GM12878 (cell line): ENCODE measurements at regions not wholly inside any gene's neighbourhood (a gene's known extent, or its start where the extent isn't known, plus 50 kb on each side); places are given as distances from the start of the nearest gene placed in this dataset.

Source experiments
- CHD4 ChIP-seq: fragments of 200-600 bp; sonication (generic); IDR thresholded peaks from 2 replicates; pipeline ENCODE4 v1.6.1; 2016; ENCODE audit warnings: mild to moderate bottlenecking
- CTCF ChIP-seq, 3 experiments: IDR thresholded peaks in 2 of 3; conservative IDR thresholded peaks in 1 of 3; 2 replicates each; pipeline ENCODE4 v1.5.1; 2011; ENCODE audit warnings: low read depth in 3 of 3, low read length in 3 of 3, mild to moderate bottlenecking in 3 of 3, control low read depth in 2 of 3, moderate library complexity in 2 of 3, inconsistent platforms in 1 of 3, mixed read lengths in 1 of 3; ENCODE audit not compliant: control insufficient read depth in 2 of 3, insufficient read depth in 1 of 3; ENCODE audit errors: extremely low read depth in 1 of 3
- ESRRA ChIP-seq: IDR thresholded peaks from 2 replicates; pipeline ENCODE4 v1.6.1; 2012; ENCODE audit warnings: mild to moderate bottlenecking, low read length, improper control_type of control experiment
- HDAC2 ChIP-seq: fragments of 200-600 bp; sonication (generic); IDR thresholded peaks from 2 replicates; pipeline ENCODE4 v1.6.1; 2017
- JUND ChIP-seq: IDR thresholded peaks from 2 replicates; pipeline ENCODE4 v1.6.1; 2012; ENCODE audit warnings: low read depth, mild to moderate bottlenecking, low read length, improper control_type of control experiment, moderate library complexity
- KLF5 ChIP-seq: fragments of 450-650 bp; IDR thresholded peaks from 2 replicates; pipeline ENCODE4 v1.6.1; 2014; ENCODE audit warnings: mild to moderate bottlenecking; ENCODE audit not compliant: partially characterized antibody
- POLR2AphosphoS5 ChIP-seq: IDR thresholded peaks from 2 replicates; pipeline ENCODE4 v1.6.1; 2011; ENCODE audit warnings: mild to moderate bottlenecking, low read length, inconsistent platforms
- TF ChIP-seq, protein P1 (sequence below): IDR thresholded peaks from 2 replicates; pipeline ENCODE4 v1.6.1; 2012; ENCODE audit warnings: mild to moderate bottlenecking, low read depth, low read length
- TF ChIP-seq, protein P2 (sequence below): fragments of 450-650 bp; IDR thresholded peaks from 2 replicates; pipeline ENCODE4 v1.6.1; 2017; ENCODE audit warnings: antibody characterized with exemption, mild to moderate bottlenecking, moderate library complexity

DNA sequence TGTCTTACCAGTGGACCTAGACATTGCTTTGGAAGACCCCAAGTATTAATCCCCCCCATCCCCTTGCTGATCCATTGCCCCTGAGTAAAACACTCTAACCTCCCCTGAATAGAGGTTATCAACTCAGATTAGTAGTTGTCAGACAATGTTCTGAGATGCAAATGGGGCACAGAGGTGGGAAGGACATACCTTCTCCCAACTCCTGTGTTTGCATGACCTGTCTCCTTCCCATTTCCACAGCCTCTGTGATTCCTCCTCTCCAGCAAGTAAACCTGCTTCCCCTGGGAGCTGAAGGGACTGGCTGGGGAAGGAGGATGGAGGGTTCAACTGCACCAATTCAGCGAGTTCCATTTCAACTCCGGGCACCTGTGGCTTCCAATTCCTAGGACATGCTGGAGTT lies 199.8 kb upstream of the SASH1 start:
- TF ChIP-seq, protein P1, sequence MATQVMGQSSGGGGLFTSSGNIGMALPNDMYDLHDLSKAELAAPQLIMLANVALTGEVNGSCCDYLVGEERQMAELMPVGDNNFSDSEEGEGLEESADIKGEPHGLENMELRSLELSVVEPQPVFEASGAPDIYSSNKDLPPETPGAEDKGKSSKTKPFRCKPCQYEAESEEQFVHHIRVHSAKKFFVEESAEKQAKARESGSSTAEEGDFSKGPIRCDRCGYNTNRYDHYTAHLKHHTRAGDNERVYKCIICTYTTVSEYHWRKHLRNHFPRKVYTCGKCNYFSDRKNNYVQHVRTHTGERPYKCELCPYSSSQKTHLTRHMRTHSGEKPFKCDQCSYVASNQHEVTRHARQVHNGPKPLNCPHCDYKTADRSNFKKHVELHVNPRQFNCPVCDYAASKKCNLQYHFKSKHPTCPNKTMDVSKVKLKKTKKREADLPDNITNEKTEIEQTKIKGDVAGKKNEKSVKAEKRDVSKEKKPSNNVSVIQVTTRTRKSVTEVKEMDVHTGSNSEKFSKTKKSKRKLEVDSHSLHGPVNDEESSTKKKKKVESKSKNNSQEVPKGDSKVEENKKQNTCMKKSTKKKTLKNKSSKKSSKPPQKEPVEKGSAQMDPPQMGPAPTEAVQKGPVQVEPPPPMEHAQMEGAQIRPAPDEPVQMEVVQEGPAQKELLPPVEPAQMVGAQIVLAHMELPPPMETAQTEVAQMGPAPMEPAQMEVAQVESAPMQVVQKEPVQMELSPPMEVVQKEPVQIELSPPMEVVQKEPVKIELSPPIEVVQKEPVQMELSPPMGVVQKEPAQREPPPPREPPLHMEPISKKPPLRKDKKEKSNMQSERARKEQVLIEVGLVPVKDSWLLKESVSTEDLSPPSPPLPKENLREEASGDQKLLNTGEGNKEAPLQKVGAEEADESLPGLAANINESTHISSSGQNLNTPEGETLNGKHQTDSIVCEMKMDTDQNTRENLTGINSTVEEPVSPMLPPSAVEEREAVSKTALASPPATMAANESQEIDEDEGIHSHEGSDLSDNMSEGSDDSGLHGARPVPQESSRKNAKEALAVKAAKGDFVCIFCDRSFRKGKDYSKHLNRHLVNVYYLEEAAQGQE: no peak
- TF ChIP-seq POLR2AphosphoS5: no peak
- TF ChIP-seq CTCF (IDR thresholded peaks at IDR 0.05 in 2 of 3, conservative IDR thresholded peaks at IDR 0.05 in 1 of 3; ENCODE audit: control insufficient read depth in 2 of 3, extremely low read depth in 1 of 3, insufficient read depth in 1 of 3, low read depth in 3 of 3, low read length in 3 of 3): no peak
- no peak for TF ChIP-seq KLF5
- TF ChIP-seq, protein P2, sequence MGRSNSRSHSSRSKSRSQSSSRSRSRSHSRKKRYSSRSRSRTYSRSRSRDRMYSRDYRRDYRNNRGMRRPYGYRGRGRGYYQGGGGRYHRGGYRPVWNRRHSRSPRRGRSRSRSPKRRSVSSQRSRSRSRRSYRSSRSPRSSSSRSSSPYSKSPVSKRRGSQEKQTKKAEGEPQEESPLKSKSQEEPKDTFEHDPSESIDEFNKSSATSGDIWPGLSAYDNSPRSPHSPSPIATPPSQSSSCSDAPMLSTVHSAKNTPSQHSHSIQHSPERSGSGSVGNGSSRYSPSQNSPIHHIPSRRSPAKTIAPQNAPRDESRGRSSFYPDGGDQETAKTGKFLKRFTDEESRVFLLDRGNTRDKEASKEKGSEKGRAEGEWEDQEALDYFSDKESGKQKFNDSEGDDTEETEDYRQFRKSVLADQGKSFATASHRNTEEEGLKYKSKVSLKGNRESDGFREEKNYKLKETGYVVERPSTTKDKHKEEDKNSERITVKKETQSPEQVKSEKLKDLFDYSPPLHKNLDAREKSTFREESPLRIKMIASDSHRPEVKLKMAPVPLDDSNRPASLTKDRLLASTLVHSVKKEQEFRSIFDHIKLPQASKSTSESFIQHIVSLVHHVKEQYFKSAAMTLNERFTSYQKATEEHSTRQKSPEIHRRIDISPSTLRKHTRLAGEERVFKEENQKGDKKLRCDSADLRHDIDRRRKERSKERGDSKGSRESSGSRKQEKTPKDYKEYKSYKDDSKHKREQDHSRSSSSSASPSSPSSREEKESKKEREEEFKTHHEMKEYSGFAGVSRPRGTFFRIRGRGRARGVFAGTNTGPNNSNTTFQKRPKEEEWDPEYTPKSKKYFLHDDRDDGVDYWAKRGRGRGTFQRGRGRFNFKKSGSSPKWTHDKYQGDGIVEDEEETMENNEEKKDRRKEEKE: no peak
- TF ChIP-seq JUND: no peak
- TF ChIP-seq CHD4: no peak
- TF ChIP-seq HDAC2: no peak
- no peak for TF ChIP-seq ESRRA
